Femur (tissue), 1 donor: ENCODE measurements at regions not wholly inside any gene's neighbourhood (a gene's known extent, or its start where the extent isn't known, plus 50 kb on each side); places are given as distances from the start of the nearest gene placed in this dataset.

Experiments
- DNase-seq: peaks from one replicate; pipeline ENCODE4 v3.0.0-alpha.2; 2017

- no peak for DNase-seq
Observed at GRCh38 chr3:117695871-117696645, 986.5 kb downstream of the TUSC7 start.

GRCh38 chr3:117696851-117697407, 987.4 kb downstream of the TUSC7 start:
- no peak for DNase-seq

DNA sequence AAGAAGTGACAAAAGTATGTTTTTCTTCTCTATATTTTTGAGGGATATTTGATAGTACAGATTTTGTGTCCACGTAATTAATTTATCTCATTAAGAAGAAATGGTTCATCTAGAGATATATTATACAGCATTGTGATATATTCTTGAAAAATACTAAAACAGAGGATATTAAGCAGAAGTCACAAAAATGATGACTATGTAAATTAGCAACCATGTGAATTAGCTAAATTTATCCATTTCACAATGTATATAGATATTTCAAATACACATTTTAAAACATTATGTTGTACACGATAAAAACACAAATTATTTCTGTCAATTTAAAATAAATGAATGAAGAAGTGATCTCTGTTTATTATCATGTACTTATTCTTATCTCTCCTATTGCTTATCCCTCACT, 989.5 kb downstream of the TUSC7 start:
- no peak for DNase-seq

- DNase-seq = no peak
Observed at GRCh38 chr3:117700573-117701360, 991.2 kb downstream of the TUSC7 start.

DNA sequence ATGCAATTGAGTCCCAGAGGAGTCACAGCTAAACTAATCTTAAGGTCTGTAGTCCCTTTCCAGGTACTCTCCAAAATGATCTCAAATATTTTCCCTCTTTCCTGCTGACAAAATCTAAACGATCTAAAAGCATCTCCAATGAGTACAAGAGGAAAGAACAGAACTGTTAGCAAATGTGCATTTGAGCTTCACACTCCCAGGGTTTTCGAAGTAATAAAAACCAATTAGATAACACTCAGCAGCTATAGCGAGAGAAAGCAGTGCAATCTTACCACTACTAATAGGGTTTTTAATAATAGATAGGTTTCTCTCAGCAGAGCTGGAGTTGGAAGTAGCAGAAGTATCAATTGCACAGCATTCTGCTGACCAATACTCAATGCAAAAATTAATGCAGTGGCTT, 995.4 kb downstream of the TUSC7 start:
- no peak for DNase-seq

- peak; percentile 25 for DNase-seq
Observed at GRCh38 chr3:117706037-117706436, 996.5 kb downstream of the TUSC7 start.

- no peak for DNase-seq
Observed at GRCh38 chr3:117706756-117707155, 997.2 kb downstream of the TUSC7 start.

DNA sequence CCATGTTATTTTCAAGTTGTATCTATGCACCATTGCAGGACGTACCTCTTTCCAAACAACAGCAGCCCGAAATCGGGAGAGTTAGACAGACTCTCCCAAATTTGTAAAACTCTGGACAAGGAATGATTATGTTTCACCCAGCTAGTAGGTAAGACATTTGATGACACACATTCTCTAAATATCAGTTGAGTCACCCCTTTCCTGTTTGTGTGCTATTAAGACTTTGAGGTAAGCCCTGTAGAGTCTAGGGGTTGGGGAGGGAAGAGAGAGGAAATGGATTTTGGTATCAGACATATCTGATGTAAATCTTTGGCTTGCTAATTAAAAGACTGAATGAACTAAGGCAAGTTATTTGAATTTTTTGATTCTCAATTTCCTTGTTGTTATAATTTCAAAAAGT, 999.0 kb downstream of the TUSC7 start:
- DNase-seq = no peak

DNA sequence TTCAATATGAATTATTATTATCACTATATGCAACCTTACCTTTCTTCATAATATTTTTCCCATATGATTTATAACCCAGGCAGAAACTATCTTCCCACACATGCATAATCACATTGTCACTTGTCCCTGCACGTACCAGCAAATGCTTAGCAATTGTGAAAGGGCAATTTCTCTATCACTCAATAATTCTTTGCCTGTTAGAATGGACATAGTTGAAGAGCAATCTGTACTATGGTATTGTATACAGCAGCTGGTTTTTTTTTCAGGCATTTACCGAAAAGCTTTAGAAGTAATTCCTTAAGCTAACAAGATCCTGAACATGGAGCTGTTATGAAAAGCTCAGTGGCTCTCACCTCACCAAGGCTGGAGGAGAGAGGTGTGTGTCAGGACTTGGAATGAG, 999.5 kb downstream of the TUSC7 start:
- no peak for DNase-seq

- DNase-seq = no peak
Observed at GRCh38 chr3:117710501-117710900, 1000.9 kb downstream of the TUSC7 start.

DNA sequence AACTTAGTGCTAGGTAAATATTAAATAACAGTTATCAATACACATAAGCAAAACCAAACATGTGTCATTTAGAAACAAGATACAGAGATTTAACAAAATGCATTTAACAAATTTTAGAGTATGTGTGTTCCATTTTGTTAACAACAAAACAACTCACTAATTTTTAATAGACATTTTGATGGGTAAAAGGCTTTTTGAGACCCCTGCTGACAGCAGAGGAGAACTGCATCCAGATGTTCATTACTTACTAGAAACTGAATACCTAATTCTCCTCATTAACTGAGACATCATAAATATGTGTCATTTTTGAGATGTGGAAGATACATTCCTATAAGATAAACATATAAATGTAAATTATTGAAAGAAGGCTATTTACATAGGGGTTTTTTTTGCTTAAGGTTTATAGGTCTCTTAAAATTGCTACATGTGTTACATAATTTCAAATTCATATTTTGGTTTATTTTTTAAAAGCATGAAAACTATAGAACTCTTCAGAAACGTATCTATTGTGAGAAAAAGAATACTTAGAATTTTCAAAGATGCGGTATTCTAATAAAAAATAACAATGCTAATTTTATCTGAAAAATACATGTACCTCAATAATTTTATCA, 1009.8 kb downstream of the TUSC7 start:
- no peak for DNase-seq

GRCh38 chr3:117721866-117722265, 1012.3 kb downstream of the TUSC7 start:
- DNase-seq = no peak

DNA sequence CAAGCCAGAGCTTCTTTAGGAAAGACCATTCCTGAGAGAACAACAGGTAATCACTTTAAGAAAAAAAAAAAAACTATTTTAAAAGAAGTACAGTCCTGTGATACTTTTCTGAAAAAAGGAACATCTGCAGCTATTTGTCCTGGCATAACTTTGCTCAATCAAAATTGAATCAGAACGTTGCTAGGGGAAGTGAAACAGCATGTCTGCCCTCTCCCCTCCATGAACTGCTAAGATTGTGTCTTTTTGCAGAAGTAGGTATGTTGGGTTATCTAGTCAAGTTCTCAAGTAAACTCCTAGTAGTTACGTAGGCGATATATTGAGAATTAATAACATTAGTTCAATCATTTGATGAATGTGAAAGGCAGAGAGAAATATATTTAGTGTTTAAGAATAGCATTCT, 1013.3 kb downstream of the TUSC7 start:
- no peak for DNase-seq

DNA sequence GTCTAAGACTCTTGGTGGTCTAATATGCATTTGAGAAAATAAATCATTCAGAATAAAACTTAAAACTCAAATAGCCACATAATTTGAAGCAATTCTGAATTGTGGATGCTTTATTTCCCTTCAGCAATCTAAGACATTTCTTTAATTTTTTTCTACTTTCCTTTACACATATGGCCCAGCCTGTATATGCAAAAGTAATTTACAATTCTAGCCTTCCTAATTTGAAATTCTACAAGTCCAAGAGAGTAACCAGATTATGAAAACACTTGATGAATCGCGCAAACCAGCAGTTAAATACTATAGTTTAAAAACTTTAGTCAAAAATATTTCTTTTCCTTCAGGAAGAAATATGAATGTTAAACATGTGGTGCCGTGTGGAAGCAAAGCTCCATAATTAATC, 1014.2 kb downstream of the TUSC7 start:
- DNase-seq = no peak

DNA sequence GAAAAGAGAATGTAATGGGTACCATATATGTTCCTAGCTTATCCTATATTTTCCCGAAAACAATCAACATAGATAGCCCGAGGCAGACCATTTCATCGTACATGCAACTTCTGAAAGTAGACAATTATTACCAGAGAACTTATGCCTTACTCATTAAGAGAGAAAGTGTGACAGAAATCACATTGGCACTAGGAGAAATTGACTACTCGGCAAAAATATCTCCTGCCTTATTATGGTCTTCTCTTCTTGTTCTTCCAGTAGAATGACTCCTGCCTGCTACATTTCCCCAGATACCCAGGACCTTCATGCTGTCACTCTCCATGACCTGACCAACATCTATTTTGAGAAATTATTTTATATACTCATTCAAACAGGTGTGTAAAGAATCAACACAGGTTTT, 1015.7 kb downstream of the TUSC7 start:
- DNase-seq = no peak

GRCh38 chr3:117726776-117727175, 1017.2 kb downstream of the TUSC7 start:
- no peak for DNase-seq

DNA sequence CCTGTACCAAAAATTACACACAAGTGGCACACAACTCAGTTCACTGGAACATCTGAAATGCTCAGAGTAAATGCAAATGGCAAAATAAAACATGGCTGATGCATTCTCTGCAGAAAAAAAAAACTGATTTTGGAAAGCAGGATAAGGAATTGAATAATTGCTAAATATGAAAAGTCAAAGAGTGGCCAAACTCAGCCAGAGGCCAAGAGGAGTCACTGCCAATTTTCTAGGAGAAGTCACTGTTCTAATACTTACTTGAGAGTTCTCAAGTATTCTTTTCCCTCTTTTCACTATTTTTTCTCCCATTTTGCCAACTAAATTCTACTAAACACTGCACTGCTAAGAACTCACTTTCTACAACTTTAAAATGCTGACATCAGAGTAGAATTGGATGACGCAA, 1018.6 kb downstream of the TUSC7 start:
- DNase-seq = peak; percentile 34

DNA sequence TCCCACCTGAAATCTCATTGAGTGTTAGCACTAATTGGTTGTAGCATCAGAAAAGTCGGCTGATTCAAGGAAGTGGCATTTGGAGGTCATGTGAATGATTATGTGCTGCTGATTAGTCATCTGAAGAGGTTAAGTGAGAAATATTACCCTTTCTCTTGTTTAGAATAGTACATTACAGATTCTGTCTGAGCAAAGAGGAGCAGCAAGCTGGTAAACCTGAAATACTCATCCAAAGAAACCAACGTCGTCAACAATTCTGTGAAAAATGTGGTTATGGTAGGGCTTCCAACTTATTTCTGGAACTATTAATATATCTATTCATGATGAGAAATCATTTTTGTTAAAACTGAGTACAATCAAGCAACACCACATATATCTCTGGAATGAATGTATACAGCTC, 1024.9 kb downstream of the TUSC7 start:
- no peak for DNase-seq

DNA sequence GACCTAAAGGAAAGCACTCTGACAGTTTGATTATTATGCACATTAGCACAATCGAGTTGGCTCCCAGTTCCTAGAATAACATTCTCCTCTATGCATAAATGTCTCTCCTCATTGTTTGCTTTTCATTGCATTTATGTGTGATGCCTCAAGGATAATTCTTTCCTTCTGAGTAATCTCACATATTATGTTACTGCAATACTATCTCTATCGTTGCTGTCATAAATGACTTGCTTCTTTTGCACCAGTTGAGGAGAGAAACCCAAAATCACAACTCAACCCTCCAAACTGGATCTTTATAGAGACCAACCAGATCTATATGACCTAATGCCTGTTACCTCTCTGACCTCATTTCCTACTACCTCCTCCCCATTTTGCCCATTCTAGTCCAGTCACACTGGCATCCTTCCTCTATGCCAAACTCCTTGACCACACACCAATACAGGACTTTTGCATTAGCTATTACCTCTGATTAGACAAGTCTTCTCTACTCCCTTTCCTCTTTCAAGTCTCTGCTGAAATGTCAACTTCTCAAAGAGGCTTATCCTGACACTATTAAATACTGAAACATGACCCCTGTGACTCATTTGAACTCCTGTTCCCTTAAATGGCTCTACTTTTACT, 1026.0 kb downstream of the TUSC7 start:
- no peak for DNase-seq

GRCh38 chr3:117736846-117737245, 1027.3 kb downstream of the TUSC7 start:
- DNase-seq = no peak

GRCh38 chr3:117743993-117744392, 1034.4 kb downstream of the TUSC7 start:
- no peak for DNase-seq

DNA sequence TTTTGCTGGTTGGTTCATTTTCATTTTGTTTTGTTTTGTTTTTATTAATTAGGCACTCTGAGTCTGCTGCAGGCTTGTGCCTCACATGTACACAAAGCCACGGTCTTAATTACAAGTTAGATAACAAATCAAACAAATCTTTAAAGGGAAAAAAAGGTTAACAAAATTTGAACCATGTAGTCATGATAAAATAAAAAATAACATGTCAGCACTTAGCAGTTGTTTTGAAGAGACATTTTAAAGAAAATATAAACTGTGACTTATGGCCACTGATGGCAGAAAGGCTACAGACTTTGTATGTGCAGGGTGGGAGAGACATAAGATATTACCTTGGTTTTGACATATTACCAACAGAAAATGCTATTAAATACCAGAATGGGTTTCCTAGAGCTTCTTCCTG, 1035.4 kb downstream of the TUSC7 start:
- DNase-seq = no peak

- no peak for DNase-seq
Observed at GRCh38 chr3:117745516-117745915, 1035.9 kb downstream of the TUSC7 start.
